ENCODE measurements at regions not wholly inside any gene's neighbourhood (a gene's known extent, or its start where the extent isn't known, plus 50 kb on each side); places are given as distances from the start of the nearest gene placed in this dataset.

GRCh38 chr1:8159470-8160024 lies 133.4 kb upstream of the ERRFI1 start:
- DNase-seq (no peak), ATAC-seq (no peak)
- no peak overlapping the region for H2AFZ ChIP-seq (ENCODE audit: low read length)
- TF ChIP-seq EZH2phosphoT487 (IDR thresholded peaks at IDR 0.05; ENCODE audit: borderline replicate concordance, low read length) (no peak), EZH2 (IDR thresholded peaks at IDR 0.05; ENCODE audit: low read length, unreplicated experiment) (no peak), CTCF (conservative IDR thresholded peaks at IDR 0.05; ENCODE audit: low read depth, low read length) (no peak)
- H3K4me3 ChIP-seq (ENCODE audit: low read length), result no peak overlapping the region
- H3K79me2 ChIP-seq (ENCODE audit: low read length), result no peaks in the 10 kb centered on the region
- no peaks in the 10 kb centered on the region for H3F3A ChIP-seq (ENCODE audit: low read length, unreplicated experiment)
- peaks cover 16% of the 10 kb centered on the region for H3K4me1 ChIP-seq (ENCODE audit: insufficient read depth, low read length)
- intact Hi-C loops (cut with micrococcal nuclease), result no loop called here
- ChIA-PET POLR2A (ENCODE audit: unreplicated experiment) (no interaction called here), CTCF (interaction anchor here (0.7 kb wide), 1 partner anchor 81 kb away, joined by 3 read pairs; no protein-coding TSS in a partner anchor)
- H3K27ac ChIP-seq (ENCODE audit: low read length), result no peak overlapping the region
- BruUV-seq (replicated peaks), result no TSS peak
- no peaks in the 10 kb centered on the region for H3K9me2 ChIP-seq (replicated peaks; ENCODE audit: low read length)
- no peak overlapping the region for H3K4me2 ChIP-seq (ENCODE audit: low read length)
- no peaks in the 10 kb centered on the region for H3K9me3 ChIP-seq (ENCODE audit: low read length)
- H4K20me1 ChIP-seq (ENCODE audit: low read length), result no peaks in the 10 kb centered on the region
- no peak overlapping the region for H3K9ac ChIP-seq (ENCODE audit: low read length)
- no peaks in the 10 kb centered on the region for H3K27me3 ChIP-seq (ENCODE audit: low read length)
- H3K36me3 ChIP-seq (ENCODE audit: low read depth, low read length), result no peaks in the 10 kb centered on the region

- no TSS peak for BruUV-seq (replicated peaks)
- TF ChIP-seq CTCF (conservative IDR thresholded peaks at IDR 0.05; ENCODE audit: low read depth, low read length) (no peak), EZH2phosphoT487 (IDR thresholded peaks at IDR 0.05; ENCODE audit: borderline replicate concordance, low read length) (no peak), EZH2 (IDR thresholded peaks at IDR 0.05; ENCODE audit: low read length, unreplicated experiment) (no peak)
- H2AFZ ChIP-seq (ENCODE audit: low read length), result no peak overlapping the region
- ChIA-PET POLR2A (ENCODE audit: unreplicated experiment) (no interaction called here), CTCF (no interaction called here)
- H3K4me1 ChIP-seq (ENCODE audit: insufficient read depth, low read length), result peaks cover 21% of the 10 kb centered on the region
- H3K36me3 ChIP-seq (ENCODE audit: low read depth, low read length), result no peaks in the 10 kb centered on the region
- H3K9ac ChIP-seq (ENCODE audit: low read length), result no peak overlapping the region
- no peaks in the 10 kb centered on the region for H3K27me3 ChIP-seq (ENCODE audit: low read length)
- no peaks in the 10 kb centered on the region for H3K9me2 ChIP-seq (replicated peaks; ENCODE audit: low read length)
- H4K20me1 ChIP-seq (ENCODE audit: low read length), result no peaks in the 10 kb centered on the region
- H3K4me2 ChIP-seq (ENCODE audit: low read length), result no peak overlapping the region
- H3F3A ChIP-seq (ENCODE audit: low read length, unreplicated experiment), result no peaks in the 10 kb centered on the region
- no peak overlapping the region for H3K27ac ChIP-seq (ENCODE audit: low read length)
- ATAC-seq (no peak), DNase-seq (no peak)
- H3K79me2 ChIP-seq (ENCODE audit: low read length), result no peaks in the 10 kb centered on the region
- intact Hi-C loops (cut with micrococcal nuclease), result no loop called here
- H3K4me3 ChIP-seq (ENCODE audit: low read length), result no peak overlapping the region
- H3K9me3 ChIP-seq (ENCODE audit: low read length), result no peaks in the 10 kb centered on the region
These were observed 132.9 kb upstream of the ERRFI1 start for GRCh38 chr1:8158995-8159394.

- Histone ChIP-seq H4K20me1 (ENCODE audit: low read length) (no peaks in the 10 kb centered on the region), H3K9ac (ENCODE audit: low read length) (no peak overlapping the region), H3K36me3 (ENCODE audit: low read depth, low read length) (no peaks in the 10 kb centered on the region), H3K9me3 (ENCODE audit: low read length) (no peaks in the 10 kb centered on the region), H3K4me2 (ENCODE audit: low read length) (no peak overlapping the region), H3K4me1 (ENCODE audit: insufficient read depth, low read length) (peaks cover 22% of the 10 kb centered on the region), H3K9me2 (replicated peaks; ENCODE audit: low read length) (no peaks in the 10 kb centered on the region), H3F3A (ENCODE audit: low read length, unreplicated experiment) (no peaks in the 10 kb centered on the region), H3K27ac (ENCODE audit: low read length) (no peak overlapping the region), H3K79me2 (ENCODE audit: low read length) (no peaks in the 10 kb centered on the region), H2AFZ (ENCODE audit: low read length) (no peak overlapping the region), H3K4me3 (ENCODE audit: low read length) (no peak overlapping the region), H3K27me3 (ENCODE audit: low read length) (no peaks in the 10 kb centered on the region)
- ATAC-seq (no peak), DNase-seq (no peak)
- TF ChIP-seq EZH2phosphoT487 (IDR thresholded peaks at IDR 0.05; ENCODE audit: borderline replicate concordance, low read length), result no peak
- no peak for TF ChIP-seq EZH2 (IDR thresholded peaks at IDR 0.05; ENCODE audit: low read length, unreplicated experiment)
- TF ChIP-seq CTCF (conservative IDR thresholded peaks at IDR 0.05; ENCODE audit: low read depth, low read length), result no peak
- POLR2A ChIA-PET (ENCODE audit: unreplicated experiment), result no interaction called here
- BruUV-seq (replicated peaks), result no TSS peak
- CTCF ChIA-PET, result no interaction called here
- intact Hi-C loops (cut with micrococcal nuclease), result no loop called here
These were observed 131.7 kb upstream of the ERRFI1 start for GRCh38 chr1:8157765-8158164.
